Non-pigmented ciliary epithelial cell (primary cell): ENCODE measurements at regions not wholly inside any gene's neighbourhood (a gene's known extent, or its start where the extent isn't known, plus 50 kb on each side); places are given as distances from the start of the nearest gene placed in this dataset.

Experiments used
- DNase-seq: peaks from one replicate; pipeline ENCODE4 v3.0.0-alpha.2; 2010; ENCODE audit warnings: low read depth

- no peak for DNase-seq
Observed at GRCh38 chr5:145708169-145708568, 127.0 kb downstream of the PRELID2 start.

GRCh38 chr5:145704724-145705123 is 130.4 kb downstream of the PRELID2 start:
- no peak for DNase-seq

- DNase-seq = no peak
Observed at GRCh38 chr5:145703856-145704255, 131.3 kb downstream of the PRELID2 start.

GRCh38 chr5:145701404-145701803 is 133.7 kb downstream of the PRELID2 start:
- DNase-seq = no peak

GRCh38 chr5:145699846-145700245 is 135.3 kb downstream of the PRELID2 start:
- no peak for DNase-seq

- DNase-seq = peak; percentile 18
Observed at GRCh38 chr5:145697251-145697990, 137.7 kb downstream of the PRELID2 start.

GRCh38 chr5:145689235-145689634 is 145.9 kb downstream of the PRELID2 start:
- DNase-seq = no peak

GRCh38 chr5:145687943-145688342 is 147.2 kb downstream of the PRELID2 start:
- DNase-seq = no peak

GRCh38 chr5:145685417-145685816 is 149.7 kb downstream of the PRELID2 start:
- no peak for DNase-seq

- no peak for DNase-seq
Observed at GRCh38 chr5:145683431-145683830, 151.7 kb downstream of the PRELID2 start.

GRCh38 chr5:145682197-145682899 is 152.8 kb downstream of the PRELID2 start:
- no peak for DNase-seq

GRCh38 chr5:145681686-145682085 is 153.5 kb downstream of the PRELID2 start:
- peak; percentile 52 for DNase-seq

GRCh38 chr5:145681216-145681615 is 153.9 kb downstream of the PRELID2 start:
- no peak for DNase-seq

- no peak for DNase-seq
Observed at GRCh38 chr5:145680767-145681166, 154.4 kb downstream of the PRELID2 start.

GRCh38 chr5:145680169-145680568 is 155.0 kb downstream of the PRELID2 start:
- no peak for DNase-seq

GRCh38 chr5:145678255-145678654 is 156.9 kb downstream of the PRELID2 start:
- no peak for DNase-seq

GRCh38 chr5:145673786-145674185 is 161.4 kb downstream of the PRELID2 start:
- DNase-seq = no peak

- DNase-seq = no peak
Observed at GRCh38 chr5:145668714-145669113, 166.4 kb downstream of the PRELID2 start.

- DNase-seq = no peak
Observed at GRCh38 chr5:145667742-145668141, 167.4 kb downstream of the PRELID2 start.

GRCh38 chr5:145666591-145666990 is 168.6 kb downstream of the PRELID2 start:
- DNase-seq = no peak

- no peak for DNase-seq
Observed at GRCh38 chr5:145661737-145662485, 173.2 kb downstream of the PRELID2 start.

GRCh38 chr5:145660897-145661640 is 174.1 kb downstream of the PRELID2 start:
- DNase-seq = no peak
